ENCODE measurements at regions not wholly inside any gene's neighbourhood (a gene's known extent, or its start where the extent isn't known, plus 50 kb on each side); places are given as distances from the start of the nearest gene placed in this dataset.

GRCh38 chr15:86004061-86004460, 75.6 kb upstream of the AGBL1 start:
- TF ChIP-seq POLR2A (IDR thresholded peaks at IDR 0.05; ENCODE audit: low read depth, low read length): no peak
- TF ChIP-seq TAF1 (IDR thresholded peaks at IDR 0.05; ENCODE audit: borderline replicate concordance, low read depth, low read length): no peak
- no peak for TF ChIP-seq POLR2AphosphoS5 (IDR thresholded peaks at IDR 0.05; ENCODE audit: low read depth, low read length)

All from GM12892 (cell line).